ENCODE measurements at regions not wholly inside any gene's neighbourhood (a gene's known extent, or its start where the extent isn't known, plus 50 kb on each side); places are given as distances from the start of the nearest gene placed in this dataset.

DNA sequence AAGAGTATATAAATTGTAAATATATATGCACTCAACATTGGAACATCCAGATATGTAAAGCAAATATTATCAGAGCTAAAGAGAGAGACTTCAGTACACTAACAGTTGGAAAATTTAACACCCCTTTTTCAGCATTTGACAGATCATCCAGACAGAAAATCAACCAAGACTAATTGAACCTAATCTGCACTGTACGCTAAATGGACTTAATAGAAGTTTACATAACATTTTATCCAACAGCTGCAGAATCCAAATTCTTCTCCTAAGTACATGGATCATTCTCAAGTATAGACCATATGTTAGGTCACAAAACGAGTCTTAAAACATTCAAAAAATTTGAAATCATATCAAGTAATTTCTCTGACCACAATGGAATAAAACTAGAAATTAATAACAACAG, 229.1 kb upstream of the CLEC14A start:
- H3K27me3 ChIP-seq (ENCODE audit: insufficient read depth, insufficient read length), result no peaks in the 10 kb centered on the region
- no peaks in the 10 kb centered on the region for H3K4me1 ChIP-seq (ENCODE audit: insufficient read depth, insufficient read length)
- H3K9ac ChIP-seq (ENCODE audit: insufficient read length, low read depth), result no peak overlapping the region
- no peaks in the 10 kb centered on the region for H3K36me3 ChIP-seq (ENCODE audit: insufficient read depth, insufficient read length, low read length)
- H3K4me3 ChIP-seq (ENCODE audit: insufficient read length, low read depth), result no peak overlapping the region
- DNase-seq (ENCODE audit: low read depth, low spot score), result no peak
- TF ChIP-seq YY1 (IDR thresholded peaks at IDR 0.05; ENCODE audit: insufficient read depth, insufficient read length), result no peak
- no peak for TF ChIP-seq ZNF274 (IDR thresholded peaks at IDR 0.05; ENCODE audit: low read depth, low read length)
- TF ChIP-seq SUZ12 (IDR thresholded peaks at IDR 0.05; ENCODE audit: extremely low read depth, insufficient read depth, insufficient read length), result no peak
- no peaks in the 10 kb centered on the region for H3K9me3 ChIP-seq (ENCODE audit: insufficient read depth, low read length)

DNA sequence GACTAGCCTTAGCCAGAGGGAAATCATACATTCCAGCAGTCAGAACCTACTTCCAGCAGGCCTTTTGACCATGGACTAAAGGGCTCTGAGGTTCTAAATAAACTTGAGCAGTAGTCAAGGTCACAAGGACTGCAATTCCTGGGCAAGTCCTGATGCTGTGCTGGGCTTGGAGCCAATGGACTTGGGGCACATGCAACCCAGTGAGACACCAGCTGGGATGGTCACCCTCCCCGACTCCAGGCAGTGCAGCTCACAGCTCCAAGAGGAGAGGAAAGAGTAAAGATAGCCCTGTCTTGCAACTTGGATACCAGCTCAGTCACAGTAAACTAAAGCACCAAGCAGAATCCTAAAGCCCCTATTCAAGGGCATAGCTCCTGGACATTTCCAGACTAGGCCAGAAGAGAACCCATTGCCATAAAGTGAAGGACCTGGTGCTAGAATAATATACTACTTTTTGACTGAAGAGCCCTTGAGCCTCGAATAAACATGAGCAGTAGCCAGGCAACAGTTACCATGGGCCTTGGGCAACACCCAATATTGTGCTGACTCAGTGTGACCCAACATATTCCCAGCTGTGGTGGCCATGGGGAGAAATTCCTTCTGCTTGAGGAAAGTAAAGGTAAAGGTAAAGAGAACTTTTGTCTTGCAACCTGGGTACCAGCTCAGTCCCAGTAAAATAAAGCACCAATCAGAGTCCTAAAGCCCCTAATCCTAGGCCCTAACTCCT, 226.2 kb upstream of the CLEC14A start:
- H3K36me3 ChIP-seq (ENCODE audit: insufficient read depth, insufficient read length, low read length), result no peaks in the 10 kb centered on the region
- no peak overlapping the region for H3K9ac ChIP-seq (ENCODE audit: insufficient read length, low read depth)
- no peaks in the 10 kb centered on the region for H3K4me1 ChIP-seq (ENCODE audit: insufficient read depth, insufficient read length)
- TF ChIP-seq ZNF274 (IDR thresholded peaks at IDR 0.05; ENCODE audit: low read depth, low read length) (no peak), YY1 (IDR thresholded peaks at IDR 0.05; ENCODE audit: insufficient read depth, insufficient read length) (no peak), SUZ12 (IDR thresholded peaks at IDR 0.05; ENCODE audit: extremely low read depth, insufficient read depth, insufficient read length) (no peak)
- peak; percentile 3 for DNase-seq (ENCODE audit: low read depth, low spot score)
- H3K9me3 ChIP-seq (ENCODE audit: insufficient read depth, low read length), result peaks cover 11% of the 10 kb centered on the region; the same call in 1 of the 2 replicates
- H3K27me3 ChIP-seq (ENCODE audit: insufficient read depth, insufficient read length), result no peaks in the 10 kb centered on the region
- no peak overlapping the region for H3K4me3 ChIP-seq (ENCODE audit: insufficient read length, low read depth)

DNA sequence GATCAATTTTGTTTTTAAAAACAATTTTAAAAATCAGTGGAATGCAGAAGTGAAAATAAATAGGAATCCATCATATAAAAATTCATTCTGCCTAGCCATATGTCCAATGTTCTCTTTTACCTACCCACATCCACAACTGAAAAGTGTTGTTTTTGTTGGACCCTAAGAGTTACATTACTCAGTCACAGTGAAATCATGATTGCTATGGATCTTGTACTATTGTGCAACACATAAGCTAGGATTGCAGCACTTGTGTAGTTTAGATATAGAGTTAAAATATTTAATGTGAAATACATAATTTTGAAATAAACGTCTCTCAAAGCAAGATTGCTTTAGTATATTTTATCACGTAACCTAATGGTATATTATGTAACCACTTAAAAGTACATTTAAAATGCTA, 213.3 kb upstream of the CLEC14A start:
- no peak overlapping the region for H3K9ac ChIP-seq (ENCODE audit: insufficient read length, low read depth)
- H3K27me3 ChIP-seq (ENCODE audit: insufficient read depth, insufficient read length), result no peaks in the 10 kb centered on the region
- H3K9me3 ChIP-seq (ENCODE audit: insufficient read depth, low read length), result no peaks in the 10 kb centered on the region
- DNase-seq (ENCODE audit: low read depth, low spot score), result no peak
- no peaks in the 10 kb centered on the region for H3K4me1 ChIP-seq (ENCODE audit: insufficient read depth, insufficient read length)
- no peak overlapping the region for H3K4me3 ChIP-seq (ENCODE audit: insufficient read length, low read depth)
- no peak for TF ChIP-seq YY1 (IDR thresholded peaks at IDR 0.05; ENCODE audit: insufficient read depth, insufficient read length)
- TF ChIP-seq SUZ12 (IDR thresholded peaks at IDR 0.05; ENCODE audit: extremely low read depth, insufficient read depth, insufficient read length), result no peak
- TF ChIP-seq ZNF274 (IDR thresholded peaks at IDR 0.05; ENCODE audit: low read depth, low read length), result no peak
- no peaks in the 10 kb centered on the region for H3K36me3 ChIP-seq (ENCODE audit: insufficient read depth, insufficient read length, low read length)

DNA sequence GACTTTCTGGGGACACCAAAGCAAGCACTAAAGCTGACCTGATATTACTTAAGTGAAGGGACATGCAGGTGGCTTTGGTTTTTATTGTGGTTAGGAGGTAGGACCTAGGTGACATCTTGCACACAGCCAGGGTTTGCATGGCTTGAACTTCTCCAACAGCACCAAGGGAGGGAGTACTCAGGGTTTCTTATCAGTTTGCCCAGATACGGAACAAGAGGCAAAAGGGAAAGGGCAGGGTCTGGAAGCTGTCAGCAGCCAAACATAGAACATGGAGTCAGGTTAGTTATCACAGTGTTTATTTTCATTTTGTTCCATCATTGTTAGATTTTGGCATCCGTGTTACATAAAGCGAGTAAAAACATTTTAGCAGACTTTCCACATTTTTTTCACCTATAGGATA, 186.3 kb upstream of the CLEC14A start:
- H3K9ac ChIP-seq (ENCODE audit: insufficient read length, low read depth), result no peak overlapping the region
- no peaks in the 10 kb centered on the region for H3K9me3 ChIP-seq (ENCODE audit: insufficient read depth, low read length)
- TF ChIP-seq ZNF274 (IDR thresholded peaks at IDR 0.05; ENCODE audit: low read depth, low read length), result no peak
- TF ChIP-seq SUZ12 (IDR thresholded peaks at IDR 0.05; ENCODE audit: extremely low read depth, insufficient read depth, insufficient read length), result no peak
- no peaks in the 10 kb centered on the region for H3K36me3 ChIP-seq (ENCODE audit: insufficient read depth, insufficient read length, low read length)
- H3K4me3 ChIP-seq (ENCODE audit: insufficient read length, low read depth), result no peak overlapping the region
- no peaks in the 10 kb centered on the region for H3K4me1 ChIP-seq (ENCODE audit: insufficient read depth, insufficient read length)
- DNase-seq (ENCODE audit: low read depth, low spot score), result no peak
- H3K27me3 ChIP-seq (ENCODE audit: insufficient read depth, insufficient read length), result no peaks in the 10 kb centered on the region

DNA sequence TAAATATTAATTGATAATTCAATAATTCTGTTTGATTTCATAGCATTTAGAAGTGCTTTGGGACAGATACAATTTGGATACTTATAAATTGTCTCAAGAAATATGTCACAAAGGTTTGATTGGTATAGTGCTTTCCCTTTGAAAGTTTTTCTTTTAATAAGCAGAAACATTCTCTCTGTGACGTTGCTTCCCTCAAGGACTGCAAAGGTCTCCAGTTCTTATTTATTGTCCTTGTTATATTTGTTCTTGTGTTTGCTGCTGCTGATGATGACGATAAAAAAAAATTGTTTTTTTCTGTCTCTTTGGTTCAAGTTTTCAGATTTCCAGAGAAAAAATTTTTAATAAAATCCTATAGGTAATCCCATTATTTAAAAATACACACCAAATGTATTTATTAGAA, 176.3 kb upstream of the CLEC14A start:
- DNase-seq (ENCODE audit: low read depth, low spot score), result no peak
- no peaks in the 10 kb centered on the region for H3K4me1 ChIP-seq (ENCODE audit: insufficient read depth, insufficient read length)
- H3K4me3 ChIP-seq (ENCODE audit: insufficient read length, low read depth), result no peak overlapping the region
- TF ChIP-seq SUZ12 (IDR thresholded peaks at IDR 0.05; ENCODE audit: extremely low read depth, insufficient read depth, insufficient read length), result no peak
- no peak for TF ChIP-seq ZNF274 (IDR thresholded peaks at IDR 0.05; ENCODE audit: low read depth, low read length)
- no peak for TF ChIP-seq YY1 (IDR thresholded peaks at IDR 0.05; ENCODE audit: insufficient read depth, insufficient read length)
- no peaks in the 10 kb centered on the region for H3K36me3 ChIP-seq (ENCODE audit: insufficient read depth, insufficient read length, low read length)
- H3K27me3 ChIP-seq (ENCODE audit: insufficient read depth, insufficient read length), result no peaks in the 10 kb centered on the region
- H3K9ac ChIP-seq (ENCODE audit: insufficient read length, low read depth), result no peak overlapping the region
- H3K9me3 ChIP-seq (ENCODE audit: insufficient read depth, low read length), result no peaks in the 10 kb centered on the region

DNA sequence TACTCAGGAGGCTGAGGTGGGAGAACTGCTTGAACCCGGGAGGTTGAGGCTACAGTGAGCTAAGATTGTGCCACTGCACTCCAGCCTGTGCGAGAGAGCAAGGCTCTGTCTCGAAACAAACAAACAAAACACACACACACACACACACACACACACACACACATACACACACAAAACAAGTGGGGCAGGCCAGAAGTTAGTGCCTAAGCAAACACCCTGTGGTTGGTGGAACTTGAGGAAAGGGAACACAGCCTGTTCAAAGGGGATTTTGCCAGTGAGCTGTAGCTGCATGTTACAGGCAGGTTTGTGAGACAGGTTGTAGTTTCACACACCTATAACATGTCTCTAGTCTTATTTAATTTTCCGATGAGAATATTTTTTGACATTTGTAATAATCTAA, 175.3 kb upstream of the CLEC14A start:
- no peaks in the 10 kb centered on the region for H3K36me3 ChIP-seq (ENCODE audit: insufficient read depth, insufficient read length, low read length)
- H3K4me1 ChIP-seq (ENCODE audit: insufficient read depth, insufficient read length), result no peaks in the 10 kb centered on the region
- H3K4me3 ChIP-seq (ENCODE audit: insufficient read length, low read depth), result no peak overlapping the region
- no peak for DNase-seq (ENCODE audit: low read depth, low spot score)
- no peaks in the 10 kb centered on the region for H3K27me3 ChIP-seq (ENCODE audit: insufficient read depth, insufficient read length)
- no peak overlapping the region for H3K9ac ChIP-seq (ENCODE audit: insufficient read length, low read depth)
- no peaks in the 10 kb centered on the region for H3K9me3 ChIP-seq (ENCODE audit: insufficient read depth, low read length)
- TF ChIP-seq ZNF274 (IDR thresholded peaks at IDR 0.05; ENCODE audit: low read depth, low read length) (no peak), SUZ12 (IDR thresholded peaks at IDR 0.05; ENCODE audit: extremely low read depth, insufficient read depth, insufficient read length) (no peak), YY1 (IDR thresholded peaks at IDR 0.05; ENCODE audit: insufficient read depth, insufficient read length) (no peak)

DNA sequence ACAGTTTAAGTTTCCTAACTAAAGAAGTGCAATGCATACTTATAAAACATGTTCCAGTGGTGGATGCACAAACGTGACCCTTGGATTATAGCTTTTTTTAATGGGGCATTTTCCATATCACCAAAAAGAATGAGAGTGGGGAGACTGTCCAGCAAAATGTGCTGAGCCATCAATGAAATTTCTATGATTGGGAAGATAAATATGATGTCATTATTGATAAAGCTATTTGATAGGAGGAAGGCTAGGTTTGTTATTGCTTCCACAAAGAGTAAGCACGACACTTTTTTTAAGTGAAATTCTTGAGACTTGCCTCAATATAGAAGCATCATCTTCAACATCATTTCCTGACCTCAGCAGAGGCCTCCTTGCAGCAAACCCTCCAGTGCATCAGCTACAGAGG, 174.6 kb upstream of the CLEC14A start:
- Histone ChIP-seq H3K4me1 (ENCODE audit: insufficient read depth, insufficient read length) (no peaks in the 10 kb centered on the region), H3K9ac (ENCODE audit: insufficient read length, low read depth) (no peak overlapping the region), H3K27me3 (ENCODE audit: insufficient read depth, insufficient read length) (no peaks in the 10 kb centered on the region), H3K4me3 (ENCODE audit: insufficient read length, low read depth) (no peak overlapping the region), H3K36me3 (ENCODE audit: insufficient read depth, insufficient read length, low read length) (no peaks in the 10 kb centered on the region), H3K9me3 (ENCODE audit: insufficient read depth, low read length) (no peaks in the 10 kb centered on the region)
- no peak for DNase-seq (ENCODE audit: low read depth, low spot score)
- no peak for TF ChIP-seq SUZ12 (IDR thresholded peaks at IDR 0.05; ENCODE audit: extremely low read depth, insufficient read depth, insufficient read length)
